Activated CD4-positive, alpha-beta T cell treated with anti-CD3 and anti-CD28 coated beads, Interleukin-2, amount 10 ng/mL, durations not matched to agents 24 days and 14 days (primary cell): ENCODE measurements at regions not wholly inside any gene's neighbourhood (a gene's known extent, or its start where the extent isn't known, plus 50 kb on each side); places are given as distances from the start of the nearest gene placed in this dataset.

ENCODE experiments used
- DNase-seq: peaks from one replicate; pipeline ENCODE4 v3.0.0; 2022
- H3K27ac Mint-ChIP-seq: one replicate; pipeline ENCODE4 v1.8.0; 2022; ENCODE audit warnings: mild to moderate bottlenecking, mixed read lengths
- H3K27me3 Mint-ChIP-seq: one replicate; pipeline ENCODE4 v1.8.0; 2022; ENCODE audit warnings: mixed read lengths
- H3K36me3 Mint-ChIP-seq: one replicate; pipeline ENCODE4 v1.8.0; 2022; ENCODE audit warnings: low read depth, mild to moderate bottlenecking, mixed read lengths
- H3K4me1 Mint-ChIP-seq: one replicate; pipeline ENCODE4 v1.8.0; 2021; ENCODE audit warnings: mixed read lengths
- H3K4me3 Mint-ChIP-seq: one replicate; pipeline ENCODE4 v1.8.0; 2022; ENCODE audit warnings: mild to moderate bottlenecking, moderate library complexity, mixed read lengths
- H3K9me3 Mint-ChIP-seq: one replicate; pipeline ENCODE4 v1.8.0; 2021; ENCODE audit warnings: mixed read lengths
- intact Hi-C: fragments of 100-400 bp; cut with micrococcal nuclease; formaldehyde crosslinking; loops from one replicate; pipeline ENCODE4 v1.15.1; 2023

DNA sequence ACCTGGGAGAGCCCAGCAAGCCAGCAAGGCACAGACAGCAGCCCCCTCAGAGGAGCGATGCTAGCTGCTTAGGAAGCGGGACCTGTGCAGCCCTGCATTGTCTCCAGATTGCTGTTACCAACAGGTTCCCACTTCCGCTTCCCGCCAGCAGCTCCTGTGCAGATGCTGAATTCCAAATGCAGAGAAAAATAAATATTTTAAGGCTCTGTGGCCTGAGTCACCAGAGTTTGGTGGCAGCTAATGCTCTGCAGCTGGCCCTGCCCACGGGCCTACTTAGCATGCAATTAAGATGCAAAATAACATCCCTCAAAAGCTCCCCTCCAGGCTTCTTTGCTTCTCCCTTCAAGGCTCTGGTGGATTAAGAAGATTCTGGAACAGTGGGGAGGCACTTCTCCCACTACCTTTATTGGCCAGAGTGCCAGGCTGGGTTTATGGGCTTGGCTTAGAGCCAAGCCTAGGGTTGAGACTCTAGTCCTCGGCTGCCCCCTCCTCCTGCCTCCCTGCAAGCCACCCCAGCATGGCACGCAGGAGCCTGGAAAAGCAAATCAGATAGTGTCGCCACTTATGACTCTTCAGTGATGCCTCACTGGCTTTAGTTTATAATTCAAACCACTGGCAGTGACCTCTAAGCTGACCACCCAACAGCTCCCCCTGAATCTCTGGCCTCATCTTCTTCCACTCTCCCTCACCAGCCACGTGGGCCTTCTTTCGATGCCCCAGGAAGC is 207.1 kb upstream of the ZC3H12A start:
- no peak for DNase-seq
- Mint-ChIP-seq H3K27me3 (no peaks in the 10 kb centered on the region), H3K36me3 (no peaks in the 10 kb centered on the region), H3K9me3 (no peaks in the 10 kb centered on the region), H3K27ac (no peak overlapping the region), H3K4me1 (no peaks in the 10 kb centered on the region), H3K4me3 (no peak overlapping the region)
- intact Hi-C loops, result no loop called here

DNA sequence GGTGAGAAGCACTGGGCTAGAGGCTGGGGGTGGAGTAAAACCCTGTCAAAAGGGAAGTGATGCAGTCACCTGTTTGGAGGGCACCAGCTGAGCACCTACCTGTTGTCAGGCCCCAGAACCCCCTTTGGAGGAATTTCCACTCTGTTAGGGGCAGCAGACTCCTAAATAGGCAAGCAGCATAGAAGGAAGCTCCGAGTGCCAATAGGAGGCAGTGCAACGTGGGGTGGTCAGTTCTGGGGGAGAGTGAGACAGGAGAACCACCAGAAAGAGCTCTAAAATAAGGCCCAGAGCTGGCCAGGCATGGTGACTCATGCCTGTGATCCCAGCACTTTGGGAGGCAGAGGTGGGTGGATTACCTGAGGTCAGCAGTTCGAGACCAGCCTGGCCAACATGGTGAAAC is 203.7 kb upstream of the ZC3H12A start:
- no peaks in the 10 kb centered on the region for H3K9me3 Mint-ChIP-seq
- H3K4me1 Mint-ChIP-seq, result no peaks in the 10 kb centered on the region
- H3K4me3 Mint-ChIP-seq, result no peak overlapping the region
- no peak for DNase-seq
- H3K27ac Mint-ChIP-seq, result no peak overlapping the region
- H3K36me3 Mint-ChIP-seq, result no peaks in the 10 kb centered on the region
- H3K27me3 Mint-ChIP-seq, result no peaks in the 10 kb centered on the region
- intact Hi-C loops, result no loop called here

DNA sequence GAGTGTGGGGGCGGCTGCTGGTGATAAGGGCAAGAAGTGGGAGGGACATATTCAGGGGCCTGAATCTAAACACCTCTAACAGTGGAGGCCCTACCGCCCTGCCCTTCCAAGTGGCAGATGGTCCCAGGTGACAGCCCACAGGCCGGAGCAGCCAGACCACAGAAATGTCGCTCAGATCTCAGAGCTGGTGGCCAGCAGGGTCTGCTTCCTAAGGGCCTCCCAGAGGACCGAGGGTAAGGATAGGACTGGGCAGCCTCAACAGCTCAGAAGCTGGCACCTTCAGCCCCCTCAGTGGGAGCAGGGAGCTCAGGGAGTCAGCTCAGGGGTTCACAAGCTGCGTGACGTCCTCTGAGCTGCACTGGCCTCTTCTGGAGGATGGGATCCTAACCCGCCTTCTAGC is 201.8 kb upstream of the ZC3H12A start:
- Mint-ChIP-seq H3K4me1 (no peaks in the 10 kb centered on the region), H3K27ac (no peak overlapping the region), H3K9me3 (no peaks in the 10 kb centered on the region), H3K36me3 (no peaks in the 10 kb centered on the region), H3K4me3 (no peak overlapping the region), H3K27me3 (no peaks in the 10 kb centered on the region)
- no peak for DNase-seq
- intact Hi-C loops, result no loop called here

DNA sequence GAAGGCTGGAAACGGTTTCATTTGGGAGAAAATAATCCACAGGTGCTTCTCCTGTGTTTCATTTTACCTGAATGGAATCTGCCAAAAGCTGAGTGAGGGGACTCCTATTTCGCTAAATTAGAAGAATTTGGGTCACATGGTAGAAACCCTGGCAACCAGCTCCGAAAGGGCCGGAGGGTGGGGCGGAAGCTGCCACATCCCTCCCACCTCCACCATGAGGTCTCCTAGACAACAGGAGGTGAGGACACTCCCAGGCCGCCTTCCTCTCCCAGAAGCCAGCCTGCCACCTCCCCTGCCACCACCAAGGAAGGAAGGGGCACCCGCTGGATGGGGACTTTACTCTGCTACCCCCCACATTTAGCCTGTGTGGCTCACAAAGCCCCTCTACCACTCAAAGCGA is 199.9 kb upstream of the ZC3H12A start:
- Mint-ChIP-seq H3K4me1 (no peaks in the 10 kb centered on the region), H3K27ac (no peak overlapping the region)
- intact Hi-C loops, result no loop called here

DNA sequence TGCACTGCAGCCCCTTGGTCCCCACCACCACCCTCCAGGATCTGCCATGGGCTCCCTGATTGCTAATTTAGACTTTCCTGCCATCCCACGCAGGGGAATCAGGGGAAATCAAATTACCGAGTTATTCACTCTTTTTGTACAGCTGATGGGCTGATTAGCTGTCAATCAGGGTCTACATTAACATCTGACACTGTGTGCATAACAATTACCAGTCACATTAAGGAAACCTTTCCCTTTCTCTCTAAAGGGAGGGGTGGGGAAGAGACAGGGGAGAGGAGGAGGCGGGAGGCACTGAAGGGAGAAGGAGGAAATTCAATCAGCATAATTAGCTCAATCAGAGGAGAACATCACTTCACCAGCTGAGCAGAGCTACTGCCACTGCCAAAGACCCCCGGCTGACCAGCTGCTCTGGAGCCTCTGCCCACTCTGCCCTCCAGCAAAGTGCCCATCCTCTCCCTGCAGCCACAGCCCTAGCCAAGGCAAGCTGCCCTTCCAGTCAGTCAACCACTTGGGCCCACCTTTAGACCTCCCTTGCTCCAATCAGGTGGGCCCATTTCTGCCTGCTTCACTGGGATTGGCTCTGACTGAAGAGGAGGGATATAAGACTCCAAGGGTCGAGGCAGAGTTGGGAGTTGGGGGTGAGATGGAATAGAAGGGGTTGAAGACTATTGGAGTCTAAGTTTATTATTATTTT is 199.3 kb upstream of the ZC3H12A start:
- H3K36me3 Mint-ChIP-seq, result no peaks in the 10 kb centered on the region
- no peak overlapping the region for H3K4me3 Mint-ChIP-seq
- no peak for DNase-seq
- intact Hi-C loops, result no loop called here
- no peaks in the 10 kb centered on the region for H3K4me1 Mint-ChIP-seq
- H3K27me3 Mint-ChIP-seq, result peaks cover 2% of the 10 kb centered on the region
- no peak overlapping the region for H3K27ac Mint-ChIP-seq
- no peaks in the 10 kb centered on the region for H3K9me3 Mint-ChIP-seq

More for the DNA sequence above, 199.9 kb upstream of the ZC3H12A start:
- DNase-seq, result no peak
- Mint-ChIP-seq H3K9me3 (no peaks in the 10 kb centered on the region), H3K27me3 (no peaks in the 10 kb centered on the region), H3K4me3 (no peak overlapping the region), H3K36me3 (no peaks in the 10 kb centered on the region)

DNA sequence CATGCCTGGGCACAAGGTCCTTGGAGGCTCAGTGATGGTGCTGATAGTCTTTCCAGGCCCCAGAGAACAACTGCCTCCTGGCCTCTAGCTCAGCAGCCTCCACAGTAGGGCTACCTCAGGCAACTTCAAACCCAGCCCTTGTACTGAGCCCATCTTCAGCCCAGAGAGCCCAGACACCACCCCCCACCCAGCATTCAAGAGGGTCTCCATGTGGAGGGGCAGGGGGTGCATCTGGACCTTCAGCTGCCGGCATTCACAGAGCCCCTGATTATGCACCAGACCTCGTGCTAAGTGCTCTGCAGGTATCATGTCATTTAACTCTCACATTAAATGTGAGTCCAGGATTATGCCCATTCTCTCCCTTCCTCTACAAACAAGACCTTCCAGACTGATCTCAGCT is 197.0 kb upstream of the ZC3H12A start:
- intact Hi-C loops, result no loop called here
- H3K4me1 Mint-ChIP-seq, result no peaks in the 10 kb centered on the region

DNA sequence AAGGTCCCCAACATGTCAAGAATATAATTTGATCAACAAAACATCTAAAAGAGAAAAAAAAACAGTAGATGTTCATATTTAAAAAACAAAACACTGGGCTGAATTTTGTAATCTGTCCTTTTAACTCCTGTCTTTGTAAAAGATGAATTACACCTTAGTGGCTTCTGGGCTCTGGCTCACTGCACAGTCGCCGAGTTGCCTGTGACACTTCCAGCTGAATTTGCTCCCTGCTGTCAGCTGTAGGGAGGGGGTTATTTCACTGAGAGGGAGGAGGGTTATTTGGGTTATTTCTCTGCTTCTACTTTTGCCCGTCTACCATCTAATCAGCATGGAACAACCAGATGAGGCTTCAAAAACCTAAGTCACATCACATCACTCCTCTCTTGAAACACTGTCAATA is 193.0 kb upstream of the ZC3H12A start:
- Mint-ChIP-seq H3K36me3 (no peaks in the 10 kb centered on the region), H3K4me1 (no peaks in the 10 kb centered on the region), H3K9me3 (no peaks in the 10 kb centered on the region), H3K27me3 (peaks cover 10% of the 10 kb centered on the region), H3K4me3 (no peak overlapping the region), H3K27ac (no peak overlapping the region)
- intact Hi-C loops, result no loop called here
- no peak for DNase-seq

More for the DNA sequence above, 197.0 kb upstream of the ZC3H12A start:
- no peak overlapping the region for H3K27ac Mint-ChIP-seq
- H3K27me3 Mint-ChIP-seq, result peaks cover 7% of the 10 kb centered on the region
- DNase-seq, result no peak
- H3K4me3 Mint-ChIP-seq, result no peak overlapping the region
- no peaks in the 10 kb centered on the region for H3K9me3 Mint-ChIP-seq
- no peaks in the 10 kb centered on the region for H3K36me3 Mint-ChIP-seq

DNA sequence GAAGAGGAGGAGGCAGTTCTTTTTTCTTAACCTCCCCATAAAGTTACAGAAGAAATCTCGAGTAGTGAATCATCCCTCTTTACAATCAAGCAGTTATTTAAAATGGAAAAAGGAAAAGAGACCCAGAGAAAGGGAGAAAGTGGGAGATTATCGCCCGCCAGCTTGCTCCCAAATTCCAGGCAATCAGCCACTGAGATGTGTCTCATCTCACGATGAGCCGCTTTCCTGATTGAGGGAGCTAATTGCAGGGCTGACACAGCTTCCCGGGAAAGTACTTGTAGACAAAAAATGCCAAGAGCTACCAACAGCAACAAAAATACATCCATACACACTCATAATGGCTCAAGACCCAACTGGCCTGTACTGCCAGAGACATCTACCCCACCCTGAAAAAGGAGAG is 191.6 kb upstream of the ZC3H12A start:
- intact Hi-C loops, result no loop called here
- no peak for DNase-seq
- Mint-ChIP-seq H3K9me3 (no peaks in the 10 kb centered on the region), H3K4me1 (no peaks in the 10 kb centered on the region), H3K4me3 (no peak overlapping the region), H3K27me3 (peaks cover 10% of the 10 kb centered on the region), H3K36me3 (no peaks in the 10 kb centered on the region), H3K27ac (no peak overlapping the region)

DNA sequence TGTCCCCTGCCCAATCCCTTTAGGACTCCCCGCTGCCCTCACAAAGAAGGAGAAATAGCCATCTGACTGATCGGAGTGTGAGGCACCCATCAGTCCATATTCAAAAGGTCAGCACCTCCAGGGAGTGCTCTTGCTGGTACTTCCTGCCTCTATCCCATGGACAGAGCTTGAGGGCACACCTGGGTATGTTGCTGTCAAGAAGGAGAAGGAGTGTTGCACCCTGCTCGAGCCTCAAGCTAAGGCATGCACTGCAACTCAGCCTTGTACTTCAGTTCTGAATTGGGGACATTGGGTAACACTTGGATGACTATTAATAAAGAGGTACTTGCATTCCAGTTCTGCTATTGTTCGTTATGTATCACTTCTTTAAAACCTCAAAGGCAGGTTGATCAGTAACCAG is 190.3 kb upstream of the ZC3H12A start:
- Mint-ChIP-seq H3K27ac (no peak overlapping the region), H3K4me3 (no peak overlapping the region), H3K36me3 (no peaks in the 10 kb centered on the region), H3K27me3 (peaks cover 10% of the 10 kb centered on the region), H3K9me3 (no peaks in the 10 kb centered on the region), H3K4me1 (no peaks in the 10 kb centered on the region)
- intact Hi-C loops, result no loop called here
- no peak for DNase-seq

DNA sequence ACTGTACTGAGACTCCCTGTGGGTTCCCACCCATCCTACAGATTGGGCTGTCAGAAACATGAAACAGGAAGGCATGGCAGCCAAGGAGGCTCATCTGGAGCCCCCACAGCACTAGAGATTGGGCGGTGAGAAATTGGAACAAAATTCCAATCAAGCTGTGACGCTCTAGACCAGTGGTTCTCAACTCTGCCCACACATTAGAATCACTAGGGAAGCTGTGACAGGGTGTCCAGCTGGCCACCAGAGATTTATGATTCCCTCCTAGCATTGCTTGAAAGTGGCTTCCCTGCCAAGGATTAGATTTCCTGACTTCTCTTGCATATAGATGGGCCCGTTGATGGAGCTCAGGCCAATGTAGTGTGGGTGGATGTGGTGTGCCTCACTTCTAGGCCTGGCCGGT is 187.5 kb upstream of the ZC3H12A start:
- intact Hi-C loops, result no loop called here
- no peak for DNase-seq
- no peaks in the 10 kb centered on the region for H3K36me3 Mint-ChIP-seq
- no peak overlapping the region for H3K4me3 Mint-ChIP-seq
- H3K4me1 Mint-ChIP-seq, result no peaks in the 10 kb centered on the region
- no peak overlapping the region for H3K27ac Mint-ChIP-seq
- peaks cover 3% of the 10 kb centered on the region for H3K27me3 Mint-ChIP-seq
- no peaks in the 10 kb centered on the region for H3K9me3 Mint-ChIP-seq

DNA sequence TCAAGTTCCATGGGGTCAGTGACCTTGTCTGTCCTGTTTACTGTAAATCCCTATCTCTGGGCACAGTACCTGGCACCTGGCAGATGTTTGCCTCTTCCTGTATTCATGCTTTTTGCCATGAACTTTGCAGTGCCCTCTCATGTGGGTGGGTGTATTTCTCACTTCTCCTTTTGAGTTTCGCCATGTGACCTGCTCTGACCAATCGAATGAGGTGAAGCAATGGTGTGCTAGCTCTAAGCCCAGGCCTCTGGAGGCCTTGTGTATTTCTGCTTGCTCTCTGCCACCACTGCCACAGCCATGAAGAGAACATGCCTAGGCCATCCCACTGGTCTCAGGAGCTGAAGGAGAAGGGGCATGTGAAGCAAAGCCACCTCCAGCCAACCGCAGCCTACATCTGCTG is 185.5 kb upstream of the ZC3H12A start:
- no peak for DNase-seq
- Mint-ChIP-seq H3K27ac (no peak overlapping the region), H3K36me3 (no peaks in the 10 kb centered on the region), H3K4me3 (no peak overlapping the region), H3K27me3 (no peaks in the 10 kb centered on the region), H3K4me1 (no peaks in the 10 kb centered on the region), H3K9me3 (no peaks in the 10 kb centered on the region)
- intact Hi-C loops, result no loop called here

DNA sequence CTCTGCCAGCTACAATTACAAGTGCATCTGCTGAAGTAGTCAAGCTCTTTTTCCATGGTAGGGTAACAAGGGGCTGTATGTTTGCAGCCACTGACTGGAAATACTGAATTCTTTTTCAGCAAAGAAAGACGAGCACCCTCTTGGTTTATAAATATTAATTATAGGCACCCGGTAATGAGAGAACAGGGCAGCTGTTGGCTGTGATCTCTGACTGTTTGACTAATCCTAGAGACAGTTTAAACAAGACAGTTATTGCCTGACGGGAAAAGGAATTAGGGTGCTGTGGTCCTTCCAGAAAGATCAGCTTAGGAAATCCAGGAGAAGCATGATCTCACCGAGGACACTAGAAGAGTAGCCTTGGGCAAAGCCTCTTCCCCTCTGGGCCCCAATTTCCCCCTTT is 183.7 kb upstream of the ZC3H12A start:
- intact Hi-C loops, result no loop called here
- DNase-seq, result no peak
- Mint-ChIP-seq H3K27ac (no peak overlapping the region), H3K4me3 (no peak overlapping the region), H3K9me3 (no peaks in the 10 kb centered on the region), H3K4me1 (no peaks in the 10 kb centered on the region), H3K27me3 (no peaks in the 10 kb centered on the region), H3K36me3 (no peaks in the 10 kb centered on the region)

DNA sequence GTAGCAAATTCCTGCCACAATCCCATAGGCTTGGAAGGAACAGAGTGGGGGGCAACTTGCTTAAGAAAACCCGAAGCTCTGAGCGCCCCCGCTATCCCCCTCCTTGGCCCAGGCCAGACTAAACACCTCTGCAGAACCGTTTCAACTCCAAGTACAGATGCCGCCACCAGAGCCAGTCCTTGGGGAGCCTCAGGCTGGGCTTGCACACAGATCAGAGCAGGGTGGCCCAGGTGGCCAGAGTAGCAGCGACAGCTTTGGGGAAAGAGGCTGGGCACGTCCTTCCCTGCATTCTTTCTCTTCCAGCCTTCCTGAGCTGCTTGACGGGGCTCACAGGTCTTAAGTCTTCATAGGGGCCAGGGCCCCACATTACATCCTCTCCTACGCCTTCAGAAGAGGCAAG is 181.6 kb upstream of the ZC3H12A start:
- Mint-ChIP-seq H3K4me3 (no peak overlapping the region), H3K36me3 (no peaks in the 10 kb centered on the region), H3K4me1 (no peaks in the 10 kb centered on the region), H3K27ac (no peak overlapping the region), H3K27me3 (no peaks in the 10 kb centered on the region), H3K9me3 (no peaks in the 10 kb centered on the region)
- DNase-seq, result no peak
- intact Hi-C loops, result no loop called here

DNA sequence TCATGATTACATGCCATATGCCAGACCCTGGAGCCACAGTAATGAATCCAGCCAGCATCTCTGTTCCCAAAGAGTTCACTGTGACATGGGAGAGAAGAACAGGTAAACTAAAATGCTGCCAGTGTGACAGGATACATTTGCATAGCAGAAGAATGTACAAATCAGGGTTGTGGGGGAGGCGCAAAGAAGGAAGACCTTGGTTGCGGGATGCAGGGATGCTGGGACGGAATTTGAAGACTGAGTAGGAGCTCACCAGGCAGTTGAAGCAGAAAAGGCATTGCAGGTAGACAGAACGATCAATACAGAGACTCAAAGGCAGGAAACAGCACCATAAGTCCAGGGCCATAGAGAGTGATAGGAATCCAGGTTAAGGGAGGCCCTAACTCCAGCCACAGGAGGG is 180.3 kb upstream of the ZC3H12A start:
- Mint-ChIP-seq H3K27ac (no peak overlapping the region), H3K9me3 (no peaks in the 10 kb centered on the region), H3K4me1 (no peaks in the 10 kb centered on the region), H3K36me3 (no peaks in the 10 kb centered on the region), H3K4me3 (no peak overlapping the region), H3K27me3 (no peaks in the 10 kb centered on the region)
- intact Hi-C loops, result no loop called here
- no peak for DNase-seq

DNA sequence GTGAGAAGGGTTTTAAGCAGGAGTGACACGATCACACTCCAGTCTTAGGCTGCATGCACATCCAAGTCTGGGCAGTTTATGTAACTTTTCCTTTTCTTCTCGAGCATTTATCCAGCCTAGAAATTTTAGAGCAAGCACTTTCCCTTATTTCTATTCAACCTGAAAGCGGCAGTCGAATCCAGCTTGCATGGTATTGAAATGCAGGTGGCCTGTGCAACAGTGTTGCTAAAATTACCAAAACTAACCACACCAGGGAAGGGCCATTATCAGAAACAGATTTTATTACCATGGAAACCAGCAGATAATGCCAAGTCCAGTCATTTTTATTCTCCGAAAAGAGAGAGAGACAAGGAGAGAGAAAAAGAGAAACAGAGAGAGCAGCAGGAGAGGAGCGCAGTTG is 179.9 kb upstream of the ZC3H12A start:
- intact Hi-C loops, result no loop called here
- no peaks in the 10 kb centered on the region for H3K9me3 Mint-ChIP-seq
- no peaks in the 10 kb centered on the region for H3K4me1 Mint-ChIP-seq
- no peaks in the 10 kb centered on the region for H3K36me3 Mint-ChIP-seq
- no peak for DNase-seq
- H3K27me3 Mint-ChIP-seq, result no peaks in the 10 kb centered on the region
- H3K27ac Mint-ChIP-seq, result no peak overlapping the region
- no peak overlapping the region for H3K4me3 Mint-ChIP-seq
